Non-pigmented ciliary epithelial cell (primary cell): ENCODE measurements at regions not wholly inside any gene's neighbourhood (a gene's known extent, or its start where the extent isn't known, plus 50 kb on each side); places are given as distances from the start of the nearest gene placed in this dataset.

ENCODE experiments used
- DNase-seq: peaks from one replicate; pipeline ENCODE4 v3.0.0-alpha.2; 2010; ENCODE audit warnings: low read depth

GRCh38 chr3:177992993-177993970 lies 543.0 kb upstream of the KCNMB2 start:
- no peak for DNase-seq

- DNase-seq = no peak
Observed at GRCh38 chr3:177994976-177995375, 541.3 kb upstream of the KCNMB2 start.

DNA sequence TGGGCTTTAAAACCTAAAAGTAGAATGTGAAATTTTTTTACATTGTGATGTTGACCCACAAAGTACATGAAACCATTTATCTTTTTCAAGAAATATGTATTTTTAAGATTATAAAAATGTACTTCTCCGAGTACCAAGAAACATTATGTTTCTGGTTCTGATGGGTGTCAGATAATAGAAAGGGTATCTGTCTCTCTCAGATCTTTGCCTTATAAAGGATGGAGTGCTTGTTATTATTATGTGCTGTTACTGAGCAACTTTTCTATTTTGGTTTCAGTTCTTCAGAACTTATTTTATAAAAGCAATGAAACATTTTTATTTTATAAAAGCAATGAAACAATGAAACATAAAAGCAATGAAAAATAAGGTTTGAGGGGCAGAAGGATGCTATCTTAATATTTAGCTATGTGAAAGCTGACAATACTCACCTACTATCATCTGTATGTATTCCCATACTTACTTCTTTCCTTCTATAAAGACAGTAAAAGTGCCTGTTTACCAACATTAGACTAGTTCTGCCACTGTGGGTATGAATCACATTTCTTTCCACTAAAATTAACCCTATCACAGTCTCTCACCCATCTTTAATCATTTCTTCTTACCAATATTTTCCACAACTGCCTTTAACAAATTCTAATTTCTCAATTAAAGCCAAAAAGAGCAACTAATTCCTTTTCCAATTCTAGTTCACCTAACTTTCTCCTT lies 540.7 kb upstream of the KCNMB2 start:
- no peak for DNase-seq

DNA sequence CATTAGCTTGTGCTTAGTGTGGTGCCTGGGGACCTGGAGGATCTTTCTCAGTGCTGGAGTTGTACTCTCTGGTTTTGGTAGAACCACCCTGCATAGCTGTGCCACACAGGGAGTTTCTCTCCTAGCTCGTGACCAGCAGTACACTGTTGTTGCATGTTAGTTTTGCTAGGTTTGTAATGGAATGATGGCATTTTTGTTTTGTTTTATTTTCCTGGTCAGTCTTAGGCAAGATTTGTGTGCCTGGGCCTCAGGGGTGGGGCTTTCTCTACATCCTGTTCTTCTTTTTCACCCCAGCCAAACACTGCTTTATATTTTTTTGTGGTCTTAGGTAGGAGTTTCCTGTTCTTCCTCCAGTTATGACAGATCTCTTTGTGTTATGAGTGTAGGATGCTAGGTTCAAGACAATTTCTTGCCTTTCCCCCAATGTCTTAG lies 534.5 kb upstream of the KCNMB2 start:
- DNase-seq = no peak

DNA sequence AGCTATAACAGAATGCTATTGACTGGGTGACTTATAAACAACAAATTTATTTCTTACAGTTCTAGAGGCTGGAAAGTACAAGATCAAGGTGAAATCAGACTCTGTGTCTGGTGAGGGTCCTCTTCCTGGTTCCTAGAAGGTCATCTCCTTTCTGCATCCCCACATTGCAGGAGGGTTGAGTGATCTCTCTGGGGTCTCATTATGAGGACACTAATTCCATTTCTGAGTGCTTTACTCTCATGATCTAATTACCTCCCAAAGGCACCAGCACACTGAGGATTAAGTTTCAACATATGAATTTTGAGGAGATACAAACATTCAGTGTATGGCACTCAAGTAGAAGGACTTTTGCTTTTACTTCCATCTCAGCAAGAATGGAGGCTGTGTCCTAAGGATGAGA lies 534.1 kb upstream of the KCNMB2 start:
- DNase-seq = no peak

- DNase-seq = peak; percentile 15
Observed at GRCh38 chr3:178003756-178004155, 532.5 kb upstream of the KCNMB2 start.

- DNase-seq = no peak
Observed at GRCh38 chr3:178005961-178006360, 530.3 kb upstream of the KCNMB2 start.

DNA sequence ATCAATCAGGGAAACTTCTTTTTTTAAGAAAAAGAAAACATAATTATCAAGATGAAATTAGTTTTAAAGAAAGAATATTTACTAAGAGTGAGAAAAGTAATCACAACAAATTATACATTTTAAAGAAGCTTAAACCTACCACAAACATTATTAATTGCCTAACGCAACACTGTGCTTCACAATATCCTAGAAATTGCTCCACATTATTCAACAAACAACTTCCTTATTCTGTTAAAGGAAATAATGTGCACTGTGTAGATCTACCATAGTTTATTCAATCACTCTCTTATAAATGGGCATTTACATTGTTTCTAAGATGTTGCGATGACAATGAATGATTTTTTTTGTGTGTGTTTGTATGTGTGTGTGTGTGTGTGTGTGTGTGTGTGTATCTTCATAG lies 525.9 kb upstream of the KCNMB2 start:
- no peak for DNase-seq

GRCh38 chr3:178019645-178020044 lies 516.6 kb upstream of the KCNMB2 start:
- no peak for DNase-seq

DNA sequence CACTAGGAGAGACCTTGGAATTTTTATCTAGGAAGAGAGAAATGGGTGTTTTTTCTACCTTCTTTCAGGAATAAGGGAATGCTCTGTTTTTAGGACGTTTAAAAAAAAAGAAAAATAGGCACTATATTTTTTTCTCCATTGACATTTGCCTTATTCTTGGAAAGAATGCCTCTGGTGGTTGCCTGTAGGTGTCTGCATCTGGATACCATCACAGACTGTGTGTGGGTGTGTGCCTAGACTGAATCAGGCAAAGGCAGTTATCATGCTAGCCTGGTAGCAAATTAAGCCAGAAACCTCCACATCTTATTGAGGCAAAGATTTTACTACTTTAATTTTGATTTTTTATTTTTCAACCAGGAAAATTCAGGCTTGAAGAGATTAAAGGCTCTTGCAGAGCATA lies 513.6 kb upstream of the KCNMB2 start:
- no peak for DNase-seq

DNA sequence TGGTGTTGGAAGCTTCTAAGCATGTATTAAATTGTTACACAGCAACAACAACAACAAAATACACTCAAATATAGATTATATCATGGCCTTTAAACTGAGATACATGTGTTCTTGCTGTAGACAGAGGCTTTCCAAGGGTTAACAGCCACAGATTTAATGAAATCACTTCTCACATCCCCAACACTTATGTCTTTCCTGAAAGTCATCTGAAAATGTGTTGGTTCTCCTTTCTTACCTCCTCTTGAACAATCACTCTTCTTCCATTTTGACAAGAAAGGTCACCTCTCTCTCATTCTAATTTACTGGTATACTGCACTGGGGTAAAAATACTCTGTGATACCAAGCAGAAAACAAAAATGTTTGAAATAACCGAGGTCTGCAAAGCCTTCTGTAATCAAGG lies 507.3 kb upstream of the KCNMB2 start:
- DNase-seq = no peak

GRCh38 chr3:178036451-178037144 lies 499.6 kb upstream of the KCNMB2 start:
- DNase-seq = peak; percentile 67

DNA sequence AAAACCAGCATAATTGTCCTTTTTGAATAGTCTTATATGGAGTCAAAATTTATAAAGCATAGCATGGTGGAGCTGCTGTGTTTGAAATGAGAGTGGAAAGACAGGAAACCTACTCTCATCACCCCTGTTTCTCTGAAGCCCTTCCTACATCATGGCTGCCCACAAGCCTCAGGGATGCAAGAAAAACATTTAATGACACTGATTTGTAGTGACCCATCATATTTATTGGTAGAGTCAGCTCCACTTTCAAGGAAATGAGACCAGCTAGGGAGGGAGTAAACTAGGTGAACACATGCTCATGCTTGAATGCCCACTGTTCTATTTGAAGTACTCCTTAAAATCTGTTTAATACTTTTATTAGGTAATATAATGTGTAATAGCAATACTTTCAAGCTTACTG lies 494.3 kb upstream of the KCNMB2 start:
- no peak for DNase-seq

GRCh38 chr3:178042376-178042775 lies 493.9 kb upstream of the KCNMB2 start:
- no peak for DNase-seq

- no peak for DNase-seq
Observed at GRCh38 chr3:178043084-178043483, 493.2 kb upstream of the KCNMB2 start.

- DNase-seq = no peak
Observed at GRCh38 chr3:178044320-178044719, 491.9 kb upstream of the KCNMB2 start.

DNA sequence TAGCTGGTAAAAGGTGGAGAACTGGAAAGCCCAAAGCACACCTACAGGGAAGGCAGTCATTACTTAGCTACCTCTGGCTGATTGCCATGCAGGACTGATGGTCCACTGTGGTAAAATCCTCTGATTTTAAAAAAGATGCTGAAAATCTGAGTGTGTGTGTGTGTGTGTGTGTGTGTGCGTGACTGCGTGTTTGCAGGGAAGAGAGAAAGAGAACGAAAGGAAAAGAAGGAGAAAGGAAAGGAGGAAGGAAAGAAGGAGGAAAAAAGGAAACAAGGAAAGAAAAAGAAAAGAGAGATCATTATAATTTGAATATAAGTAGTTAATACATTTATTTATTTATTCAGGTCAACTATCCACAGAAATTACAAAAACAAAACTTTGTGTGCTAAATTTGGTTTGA lies 488.7 kb upstream of the KCNMB2 start:
- no peak for DNase-seq

DNA sequence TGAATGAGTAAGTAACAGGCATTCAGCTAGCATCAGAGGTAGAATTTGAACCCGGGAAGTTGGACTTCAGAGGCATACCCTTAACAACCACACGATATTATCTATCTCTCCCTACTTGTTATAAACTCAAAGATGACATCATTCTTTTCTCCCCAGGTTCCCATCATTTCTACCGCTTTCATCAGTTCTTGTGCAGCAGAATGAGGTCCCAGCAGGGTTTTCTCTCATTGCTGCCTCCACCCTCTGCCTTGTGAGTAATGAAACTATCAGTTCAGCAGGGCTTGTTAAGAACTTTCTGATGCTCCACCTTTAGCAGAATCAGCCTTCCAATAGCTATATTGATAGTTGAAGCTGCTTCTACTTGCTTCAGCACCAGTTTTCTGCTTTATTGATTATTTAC lies 487.5 kb upstream of the KCNMB2 start:
- DNase-seq = no peak

- no peak for DNase-seq
Observed at GRCh38 chr3:178054471-178054870, 481.8 kb upstream of the KCNMB2 start.

GRCh38 chr3:178055939-178056338 lies 480.3 kb upstream of the KCNMB2 start:
- DNase-seq = no peak

GRCh38 chr3:178056868-178057267 lies 479.4 kb upstream of the KCNMB2 start:
- no peak for DNase-seq

DNA sequence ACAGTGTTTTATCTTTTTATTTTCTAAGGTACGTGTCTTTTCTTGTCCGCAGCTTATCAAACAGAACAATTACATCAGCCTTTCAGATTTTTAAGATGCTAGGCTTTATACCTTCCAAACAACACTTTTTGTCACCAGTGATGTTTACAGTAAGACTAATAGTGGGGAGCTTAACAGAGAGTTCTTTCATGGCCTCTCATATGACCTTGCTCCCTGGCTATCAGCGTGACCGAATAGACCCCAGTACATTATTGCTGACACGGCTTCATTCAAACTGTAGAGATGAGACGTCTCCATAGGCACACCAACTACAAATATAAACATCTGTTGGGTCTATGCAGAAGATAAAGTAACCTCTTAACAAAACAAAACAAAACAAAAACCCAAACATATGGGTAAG lies 477.6 kb upstream of the KCNMB2 start:
- no peak for DNase-seq

- no peak for DNase-seq
Observed at GRCh38 chr3:178059119-178059518, 477.1 kb upstream of the KCNMB2 start.
